ENCODE measurements at regions not wholly inside any gene's neighbourhood (a gene's known extent, or its start where the extent isn't known, plus 50 kb on each side); places are given as distances from the start of the nearest gene placed in this dataset.

- no peak overlapping the region for H3K27ac Mint-ChIP-seq
- H3K36me3 Mint-ChIP-seq, result no peaks in the 10 kb centered on the region
- H3K4me3 Mint-ChIP-seq, result no peak overlapping the region
- no peak for DNase-seq (ENCODE audit: low spot score in 2 of 2, unreplicated experiment in 2 of 2)
- peaks cover 7% of the 10 kb centered on the region for H3K9me3 Mint-ChIP-seq
- TF ChIP-seq CTCF (IDR thresholded peaks at IDR 0.05; ENCODE audit: unreplicated experiment), result no peak
- peaks cover 8% of the 10 kb centered on the region for H3K27me3 Mint-ChIP-seq (ENCODE audit: low read depth)
- H3K4me1 Mint-ChIP-seq, result no peaks in the 10 kb centered on the region
These were observed 85.9 kb upstream of the VSTM2B start for GRCh38 chr19:29439688-29440550.

GRCh38 chr19:29442094-29442493 lies 83.7 kb upstream of the VSTM2B start:
- no peaks in the 10 kb centered on the region for H3K36me3 Mint-ChIP-seq
- peaks cover 14% of the 10 kb centered on the region for H3K27me3 Mint-ChIP-seq (ENCODE audit: low read depth)
- no peaks in the 10 kb centered on the region for H3K4me1 Mint-ChIP-seq
- no peak overlapping the region for H3K4me3 Mint-ChIP-seq
- no peak for DNase-seq (ENCODE audit: low spot score in 2 of 2, unreplicated experiment in 2 of 2)
- H3K9me3 Mint-ChIP-seq, result peaks cover 4% of the 10 kb centered on the region
- H3K27ac Mint-ChIP-seq, result no peak overlapping the region
- no peak for TF ChIP-seq CTCF (IDR thresholded peaks at IDR 0.05; ENCODE audit: unreplicated experiment)

GRCh38 chr19:29442910-29443309 lies 82.9 kb upstream of the VSTM2B start:
- peaks cover 4% of the 10 kb centered on the region for H3K9me3 Mint-ChIP-seq
- H3K27ac Mint-ChIP-seq, result no peak overlapping the region
- no peaks in the 10 kb centered on the region for H3K36me3 Mint-ChIP-seq
- peaks cover 16% of the 10 kb centered on the region for H3K27me3 Mint-ChIP-seq (ENCODE audit: low read depth)
- no peak for DNase-seq (ENCODE audit: low spot score in 2 of 2, unreplicated experiment in 2 of 2)
- no peak overlapping the region for H3K4me3 Mint-ChIP-seq
- TF ChIP-seq CTCF (IDR thresholded peaks at IDR 0.05; ENCODE audit: unreplicated experiment), result no peak
- H3K4me1 Mint-ChIP-seq, result no peaks in the 10 kb centered on the region

GRCh38 chr19:29445246-29445645 lies 80.5 kb upstream of the VSTM2B start:
- TF ChIP-seq CTCF (IDR thresholded peaks at IDR 0.05; ENCODE audit: unreplicated experiment), result no peak
- H3K4me1 Mint-ChIP-seq, result no peaks in the 10 kb centered on the region
- peaks cover 29% of the 10 kb centered on the region for H3K27me3 Mint-ChIP-seq (ENCODE audit: low read depth)
- peaks cover 4% of the 10 kb centered on the region for H3K9me3 Mint-ChIP-seq
- H3K27ac Mint-ChIP-seq, result no peak overlapping the region
- no peak for DNase-seq (ENCODE audit: low spot score in 2 of 2, unreplicated experiment in 2 of 2)
- no peak overlapping the region for H3K4me3 Mint-ChIP-seq
- H3K36me3 Mint-ChIP-seq, result no peaks in the 10 kb centered on the region

GRCh38 chr19:29446361-29446760 lies 79.4 kb upstream of the VSTM2B start:
- no peak overlapping the region for H3K4me3 Mint-ChIP-seq
- no peaks in the 10 kb centered on the region for H3K36me3 Mint-ChIP-seq
- peaks cover 32% of the 10 kb centered on the region for H3K27me3 Mint-ChIP-seq (ENCODE audit: low read depth)
- no peaks in the 10 kb centered on the region for H3K4me1 Mint-ChIP-seq
- no peaks in the 10 kb centered on the region for H3K9me3 Mint-ChIP-seq
- no peak for DNase-seq (ENCODE audit: low spot score in 2 of 2, unreplicated experiment in 2 of 2)
- no peak overlapping the region for H3K27ac Mint-ChIP-seq
- no peak for TF ChIP-seq CTCF (IDR thresholded peaks at IDR 0.05; ENCODE audit: unreplicated experiment)
